GM23338 (cell line): ENCODE measurements at regions not wholly inside any gene's neighbourhood (a gene's known extent, or its start where the extent isn't known, plus 50 kb on each side); places are given as distances from the start of the nearest gene placed in this dataset.

Experiments
- CREB1 ChIP-seq: fragments of 250-450 bp; sonication (Bioruptor Pico); IDR thresholded peaks from 2 replicates; pipeline ENCODE4 v1.5.0; 2020; ENCODE audit warnings: low read depth, mild to moderate bottlenecking, moderate library complexity
- CTCF ChIP-seq, 2 experiments: fragments of 200-600 bp in 1 of 2; sonication (generic) in 1 of 2; conservative IDR thresholded peaks; 2 replicates each; pipeline versions ENCODE4 v1.5.1 to v1.6.1; 2016 to 2017; ENCODE audit warnings: antibody characterized with exemption in 2 of 2, low read depth in 2 of 2, mild to moderate bottlenecking in 2 of 2, moderate library complexity in 1 of 2
- EZH2 ChIP-seq: fragments of 200-600 bp; sonication (generic); IDR thresholded peaks from one replicate; pipeline ENCODE4 v1.8.0; 2017; ENCODE audit warnings: antibody characterized with exemption, mild to moderate bottlenecking, low read depth; ENCODE audit not compliant: unreplicated experiment
- EZH2phosphoT487 ChIP-seq: fragments of 200-600 bp; sonication (generic); IDR thresholded peaks from one replicate; pipeline ENCODE4 v1.8.1; 2018; ENCODE audit warnings: antibody characterized with exemption; ENCODE audit not compliant: unreplicated experiment
- JUNB ChIP-seq: IDR thresholded peaks from one replicate; pipeline ENCODE4 v1.6.1; 2016; ENCODE audit warnings: antibody characterized with exemption; ENCODE audit not compliant: unreplicated experiment
- NANOG ChIP-seq: IDR thresholded peaks from 2 replicates; pipeline ENCODE4 v1.6.1; 2016; ENCODE audit warnings: antibody characterized with exemption, borderline replicate concordance
- POLR2AphosphoS5 ChIP-seq: IDR thresholded peaks from 2 replicates; pipeline ENCODE4 v1.6.1; 2016; ENCODE audit warnings: antibody characterized with exemption, low read depth
- STAT1 ChIP-seq: IDR thresholded peaks from one replicate; pipeline ENCODE4 v1.6.1; 2016; ENCODE audit warnings: antibody characterized with exemption; ENCODE audit not compliant: unreplicated experiment
- ZNF114 ChIP-seq: fragments of 250-450 bp; sonication (Bioruptor Pico); IDR thresholded peaks from 2 replicates; pipeline ENCODE4 v1.5.0; 2020; ENCODE audit warnings: mild to moderate bottlenecking, moderate library complexity
- ZNF331 ChIP-seq: fragments of 250-450 bp; sonication (Bioruptor Pico); IDR thresholded peaks from 2 replicates; pipeline ENCODE4 v1.5.0; 2020; ENCODE audit warnings: low read depth, mild to moderate bottlenecking, moderate library complexity
- ZNF462 ChIP-seq: fragments of 250-450 bp; sonication (Bioruptor Pico); IDR thresholded peaks from 2 replicates; pipeline ENCODE4 v1.5.0; 2020; ENCODE audit warnings: mild to moderate bottlenecking, moderate library complexity
- TF ChIP-seq, protein P1 (sequence below): IDR thresholded peaks from one replicate; pipeline ENCODE4 v1.6.1; 2018; ENCODE audit warnings: antibody characterized with exemption; ENCODE audit not compliant: unreplicated experiment
- TF ChIP-seq, protein P2 (sequence below): IDR thresholded peaks from 2 replicates; pipeline ENCODE4 v1.6.1; 2016; ENCODE audit warnings: antibody characterized with exemption

DNA sequence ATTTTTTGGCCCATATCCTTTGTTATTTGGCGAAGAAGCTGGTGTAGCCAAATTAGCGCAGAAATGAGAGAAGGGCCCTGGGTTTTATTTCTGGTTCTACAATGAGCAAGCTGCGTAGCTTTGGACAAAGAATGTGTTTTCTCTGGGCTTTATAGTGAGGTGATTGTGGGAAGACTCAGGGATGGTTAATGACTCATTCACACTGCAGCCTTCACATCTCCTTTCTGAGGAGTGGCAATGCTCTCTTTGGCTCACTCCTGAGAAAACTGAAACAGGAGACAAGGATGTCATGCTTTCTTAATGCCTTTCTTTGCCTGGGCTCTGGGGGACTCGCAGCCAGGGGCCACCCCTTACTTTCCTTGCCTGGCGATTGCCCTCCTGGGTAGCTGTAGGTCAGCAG, 271.0 kb upstream of the PODXL start:
- TF ChIP-seq EZH2 (no peak), CTCF (conservative IDR thresholded peaks at IDR 0.05; ENCODE audit: low read depth in 2 of 2) (no peak), NANOG (no peak), ZNF114 (CRISPR knock-in tag) (no peak), CREB1 (CRISPR knock-in tag) (no peak), EZH2phosphoT487 (no peak), STAT1 (no peak), POLR2AphosphoS5 (no peak), ZNF462 (CRISPR knock-in tag) (no peak), ZNF331 (no peak), JUNB (no peak)
- TF ChIP-seq, protein P1, sequence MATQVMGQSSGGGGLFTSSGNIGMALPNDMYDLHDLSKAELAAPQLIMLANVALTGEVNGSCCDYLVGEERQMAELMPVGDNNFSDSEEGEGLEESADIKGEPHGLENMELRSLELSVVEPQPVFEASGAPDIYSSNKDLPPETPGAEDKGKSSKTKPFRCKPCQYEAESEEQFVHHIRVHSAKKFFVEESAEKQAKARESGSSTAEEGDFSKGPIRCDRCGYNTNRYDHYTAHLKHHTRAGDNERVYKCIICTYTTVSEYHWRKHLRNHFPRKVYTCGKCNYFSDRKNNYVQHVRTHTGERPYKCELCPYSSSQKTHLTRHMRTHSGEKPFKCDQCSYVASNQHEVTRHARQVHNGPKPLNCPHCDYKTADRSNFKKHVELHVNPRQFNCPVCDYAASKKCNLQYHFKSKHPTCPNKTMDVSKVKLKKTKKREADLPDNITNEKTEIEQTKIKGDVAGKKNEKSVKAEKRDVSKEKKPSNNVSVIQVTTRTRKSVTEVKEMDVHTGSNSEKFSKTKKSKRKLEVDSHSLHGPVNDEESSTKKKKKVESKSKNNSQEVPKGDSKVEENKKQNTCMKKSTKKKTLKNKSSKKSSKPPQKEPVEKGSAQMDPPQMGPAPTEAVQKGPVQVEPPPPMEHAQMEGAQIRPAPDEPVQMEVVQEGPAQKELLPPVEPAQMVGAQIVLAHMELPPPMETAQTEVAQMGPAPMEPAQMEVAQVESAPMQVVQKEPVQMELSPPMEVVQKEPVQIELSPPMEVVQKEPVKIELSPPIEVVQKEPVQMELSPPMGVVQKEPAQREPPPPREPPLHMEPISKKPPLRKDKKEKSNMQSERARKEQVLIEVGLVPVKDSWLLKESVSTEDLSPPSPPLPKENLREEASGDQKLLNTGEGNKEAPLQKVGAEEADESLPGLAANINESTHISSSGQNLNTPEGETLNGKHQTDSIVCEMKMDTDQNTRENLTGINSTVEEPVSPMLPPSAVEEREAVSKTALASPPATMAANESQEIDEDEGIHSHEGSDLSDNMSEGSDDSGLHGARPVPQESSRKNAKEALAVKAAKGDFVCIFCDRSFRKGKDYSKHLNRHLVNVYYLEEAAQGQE, result no peak
- TF ChIP-seq, protein P2, sequence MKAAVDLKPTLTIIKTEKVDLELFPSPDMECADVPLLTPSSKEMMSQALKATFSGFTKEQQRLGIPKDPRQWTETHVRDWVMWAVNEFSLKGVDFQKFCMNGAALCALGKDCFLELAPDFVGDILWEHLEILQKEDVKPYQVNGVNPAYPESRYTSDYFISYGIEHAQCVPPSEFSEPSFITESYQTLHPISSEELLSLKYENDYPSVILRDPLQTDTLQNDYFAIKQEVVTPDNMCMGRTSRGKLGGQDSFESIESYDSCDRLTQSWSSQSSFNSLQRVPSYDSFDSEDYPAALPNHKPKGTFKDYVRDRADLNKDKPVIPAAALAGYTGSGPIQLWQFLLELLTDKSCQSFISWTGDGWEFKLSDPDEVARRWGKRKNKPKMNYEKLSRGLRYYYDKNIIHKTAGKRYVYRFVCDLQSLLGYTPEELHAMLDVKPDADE, result no peak
